ENCODE measurements at regions not wholly inside any gene's neighbourhood (a gene's known extent, or its start where the extent isn't known, plus 50 kb on each side); places are given as distances from the start of the nearest gene placed in this dataset.
A peak's percentile ranks its signal among the peaks of the same experiment; 100 is the strongest.

- peak; percentile 5 for DNase-seq (ENCODE audit: low read depth)
Measured at GRCh38 chr1:213374369-213374768, 323.3 kb downstream of the RPS6KC1 start.

- no peak for DNase-seq (ENCODE audit: low read depth)
Measured at GRCh38 chr1:213375002-213375401, 324.0 kb downstream of the RPS6KC1 start.

- no peak for DNase-seq (ENCODE audit: low read depth)
Measured at GRCh38 chr1:213376862-213377372, 325.9 kb downstream of the RPS6KC1 start.

DNA sequence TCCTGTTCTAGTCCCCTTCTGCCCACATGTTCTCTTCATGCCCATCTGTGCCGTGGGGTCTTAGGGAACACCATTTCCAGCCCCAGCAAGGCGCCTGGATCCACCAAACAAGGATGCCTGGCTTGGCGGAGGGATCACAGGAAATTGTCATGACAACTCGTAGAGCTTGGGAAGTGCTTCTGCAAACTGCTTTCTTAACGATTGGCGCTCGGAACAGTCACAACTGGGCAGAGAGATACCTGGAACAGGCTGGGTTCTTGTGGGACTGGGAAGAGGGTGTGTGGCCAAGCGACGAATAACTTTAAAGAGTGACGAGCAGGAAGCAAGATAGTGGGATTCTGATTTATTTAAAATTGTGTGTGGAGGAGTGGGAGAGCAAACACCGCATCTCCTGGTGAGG, 329.8 kb downstream of the RPS6KC1 start:
- DNase-seq (ENCODE audit: low read depth) = no peak

DNA sequence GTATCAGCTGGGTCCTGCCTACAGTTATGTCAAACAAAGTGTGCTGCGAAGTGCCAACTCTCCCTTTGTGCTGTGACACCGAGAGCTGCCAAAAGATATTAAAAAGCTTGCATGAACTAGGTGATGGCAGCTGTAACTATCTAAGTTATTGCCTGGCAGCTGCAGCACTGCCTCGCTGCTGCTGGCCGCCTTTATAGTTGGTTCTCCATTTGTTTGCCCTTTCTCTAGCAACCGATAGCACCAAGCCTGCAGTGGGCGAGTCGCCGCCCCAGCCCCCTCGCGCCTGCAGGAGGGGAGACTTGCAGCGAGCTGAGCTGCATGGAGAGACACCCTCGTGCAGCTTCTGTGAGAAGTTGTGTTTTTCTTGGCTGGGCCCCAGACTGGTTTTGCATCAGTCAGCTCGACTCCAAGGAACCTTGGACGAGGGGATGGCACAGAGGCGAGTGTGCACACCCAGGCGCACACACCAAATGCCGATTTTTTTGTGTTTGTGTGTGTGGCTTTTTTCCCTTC, 330.6 kb downstream of the RPS6KC1 start:
- DNase-seq (ENCODE audit: low read depth) = no peak

GRCh38 chr1:213383465-213383864, 332.4 kb downstream of the RPS6KC1 start:
- DNase-seq (ENCODE audit: low read depth) = no peak

DNA sequence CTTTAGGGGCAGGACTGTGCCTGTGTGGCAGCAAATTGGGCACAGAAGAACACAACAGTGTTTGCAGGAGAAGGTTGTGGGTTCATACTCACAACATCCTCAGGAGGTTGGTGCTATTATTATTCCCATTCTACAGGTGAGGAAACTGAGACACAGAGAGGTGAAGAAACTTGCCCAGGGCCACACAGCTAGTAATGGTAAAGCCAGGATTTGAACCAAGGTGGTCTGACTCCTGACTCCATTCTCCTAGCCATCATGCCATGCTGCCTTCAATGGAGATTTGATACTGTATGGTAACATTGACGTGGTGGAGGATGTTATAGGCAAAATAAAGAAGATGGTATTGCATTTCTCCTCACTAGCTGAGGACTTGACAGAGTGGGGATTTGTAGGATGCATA, 334.2 kb downstream of the RPS6KC1 start:
- no peak for DNase-seq (ENCODE audit: low read depth)

GRCh38 chr1:213385806-213386324, 334.8 kb downstream of the RPS6KC1 start:
- DNase-seq (ENCODE audit: low read depth) = no peak

DNA sequence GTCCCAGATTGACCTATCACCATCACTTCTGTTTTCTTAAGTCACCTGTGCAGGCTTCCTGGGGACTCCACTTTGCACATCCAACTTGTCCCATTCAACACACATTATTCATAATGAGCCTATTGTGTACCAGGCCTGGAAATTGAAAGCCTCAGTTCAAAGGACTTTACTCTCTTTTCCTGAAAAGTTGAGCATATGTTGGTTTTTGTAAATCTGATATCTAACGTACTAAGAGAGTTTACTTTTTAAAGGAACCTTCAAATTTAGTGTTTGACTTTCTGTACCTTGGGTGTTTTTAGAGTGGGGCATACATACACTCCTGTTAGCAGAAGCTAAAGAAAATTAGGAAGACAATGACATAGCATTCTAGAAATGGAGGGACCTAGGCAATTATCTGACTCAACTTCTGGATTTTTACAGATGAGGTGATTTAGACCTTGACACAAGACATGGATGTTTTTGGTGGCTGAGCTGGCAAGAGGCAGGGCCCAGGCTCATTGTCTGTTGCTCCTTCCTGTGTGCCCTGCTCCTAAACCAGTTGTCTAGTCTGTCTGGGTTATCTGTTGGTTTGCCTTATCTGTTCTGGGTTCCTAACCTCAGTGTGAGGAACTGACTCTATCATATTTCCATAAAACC, 336.5 kb downstream of the RPS6KC1 start:
- DNase-seq (ENCODE audit: low read depth) = no peak

DNA sequence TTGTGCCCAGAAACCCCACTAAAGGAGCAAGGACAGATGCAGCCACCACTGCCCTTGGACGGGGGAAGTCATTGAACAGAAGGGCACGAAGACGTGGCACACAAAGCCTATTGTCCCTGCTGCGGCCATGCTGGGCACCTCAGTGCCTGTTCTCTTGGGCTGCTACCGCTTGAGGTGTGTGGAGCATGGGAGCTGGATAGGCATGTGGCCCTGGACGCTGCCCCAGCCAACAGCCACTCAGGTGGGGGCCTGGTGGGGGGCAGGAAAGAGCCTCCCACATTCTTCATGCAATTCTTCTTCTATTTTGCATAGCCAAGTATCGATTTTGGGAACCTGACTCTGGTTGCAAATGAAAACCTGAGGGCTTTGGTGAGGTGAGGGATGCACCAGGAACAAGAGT, 337.2 kb downstream of the RPS6KC1 start:
- no peak for DNase-seq (ENCODE audit: low read depth)

- DNase-seq (ENCODE audit: low read depth) = no peak
Measured at GRCh38 chr1:213389061-213389581, 338.1 kb downstream of the RPS6KC1 start.

DNA sequence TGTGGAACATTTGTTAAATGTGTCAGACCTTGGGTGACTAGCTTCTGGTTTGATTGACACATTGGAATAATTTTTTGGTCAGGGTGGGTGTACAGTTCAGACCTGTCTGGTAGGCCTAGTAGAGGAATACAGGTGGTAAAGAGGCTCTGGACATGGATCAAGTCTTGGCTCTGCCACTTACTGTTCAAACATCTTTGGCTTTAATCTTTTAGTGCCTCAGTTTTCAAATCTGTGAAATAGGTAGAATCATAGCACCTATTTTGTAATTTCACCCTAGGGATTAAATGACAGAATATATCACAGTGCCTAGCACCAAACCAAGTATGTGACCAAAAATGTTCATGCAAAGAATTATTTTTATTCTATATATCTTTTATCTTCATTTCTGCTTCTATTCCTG, 340.4 kb downstream of the RPS6KC1 start:
- no peak for DNase-seq (ENCODE audit: low read depth)

DNA sequence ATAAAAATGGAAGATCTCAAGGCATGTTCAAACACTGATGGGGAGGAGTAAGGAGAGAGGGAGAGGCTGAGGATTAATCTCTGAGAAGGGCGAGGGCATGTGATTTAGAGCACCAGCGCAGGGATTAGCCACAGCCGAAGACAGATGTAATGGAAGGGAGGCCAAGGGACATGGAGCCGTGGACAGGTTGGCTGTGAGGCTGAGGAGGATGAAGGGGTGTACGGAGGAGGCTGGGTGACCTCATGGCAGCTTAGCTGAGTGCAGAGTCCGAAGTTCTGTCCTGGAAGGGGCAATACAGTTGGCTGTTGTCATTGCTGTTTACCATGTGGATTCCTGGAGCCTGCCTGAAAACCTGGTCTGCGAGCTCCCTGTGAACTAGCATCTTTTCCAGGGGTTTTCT, 342.8 kb downstream of the RPS6KC1 start:
- DNase-seq (ENCODE audit: low read depth) = no peak

DNA sequence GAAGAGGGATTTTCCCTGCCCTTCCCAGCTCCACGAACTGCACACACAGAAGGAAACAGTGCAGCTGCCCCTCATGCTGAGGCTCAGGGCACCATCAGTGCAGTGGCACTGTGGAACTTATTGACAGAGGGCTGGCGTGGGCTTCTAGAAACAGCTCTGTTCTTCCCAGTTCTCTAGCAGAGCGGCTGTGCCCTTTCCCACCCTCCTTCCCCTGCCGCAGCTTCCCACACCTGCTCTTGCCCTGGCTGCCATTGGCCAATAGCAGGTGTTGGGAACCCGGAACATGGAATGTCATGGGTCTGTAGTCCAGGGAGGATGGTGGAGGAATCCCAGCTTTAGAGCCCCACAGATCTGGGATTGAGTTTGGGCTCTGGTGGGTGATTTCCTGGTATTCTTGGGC, 343.8 kb downstream of the RPS6KC1 start:
- DNase-seq (ENCODE audit: low read depth) = no peak

GRCh38 chr1:213397638-213398037, 346.6 kb downstream of the RPS6KC1 start:
- no peak for DNase-seq (ENCODE audit: low read depth)

GRCh38 chr1:213399695-213400094, 348.7 kb downstream of the RPS6KC1 start:
- no peak for DNase-seq (ENCODE audit: low read depth)

- no peak for DNase-seq (ENCODE audit: low read depth)
Measured at GRCh38 chr1:213409208-213409631, 358.2 kb downstream of the RPS6KC1 start.

- DNase-seq (ENCODE audit: low read depth) = no peak
Measured at GRCh38 chr1:213409971-213410370, 358.9 kb downstream of the RPS6KC1 start.

GRCh38 chr1:213414346-213414745, 363.3 kb downstream of the RPS6KC1 start:
- no peak for DNase-seq (ENCODE audit: low read depth)

- no peak for DNase-seq (ENCODE audit: low read depth)
Measured at GRCh38 chr1:213414911-213415310, 363.9 kb downstream of the RPS6KC1 start.

GRCh38 chr1:213415691-213416380, 364.8 kb downstream of the RPS6KC1 start:
- DNase-seq (ENCODE audit: low read depth) = no peak

DNA sequence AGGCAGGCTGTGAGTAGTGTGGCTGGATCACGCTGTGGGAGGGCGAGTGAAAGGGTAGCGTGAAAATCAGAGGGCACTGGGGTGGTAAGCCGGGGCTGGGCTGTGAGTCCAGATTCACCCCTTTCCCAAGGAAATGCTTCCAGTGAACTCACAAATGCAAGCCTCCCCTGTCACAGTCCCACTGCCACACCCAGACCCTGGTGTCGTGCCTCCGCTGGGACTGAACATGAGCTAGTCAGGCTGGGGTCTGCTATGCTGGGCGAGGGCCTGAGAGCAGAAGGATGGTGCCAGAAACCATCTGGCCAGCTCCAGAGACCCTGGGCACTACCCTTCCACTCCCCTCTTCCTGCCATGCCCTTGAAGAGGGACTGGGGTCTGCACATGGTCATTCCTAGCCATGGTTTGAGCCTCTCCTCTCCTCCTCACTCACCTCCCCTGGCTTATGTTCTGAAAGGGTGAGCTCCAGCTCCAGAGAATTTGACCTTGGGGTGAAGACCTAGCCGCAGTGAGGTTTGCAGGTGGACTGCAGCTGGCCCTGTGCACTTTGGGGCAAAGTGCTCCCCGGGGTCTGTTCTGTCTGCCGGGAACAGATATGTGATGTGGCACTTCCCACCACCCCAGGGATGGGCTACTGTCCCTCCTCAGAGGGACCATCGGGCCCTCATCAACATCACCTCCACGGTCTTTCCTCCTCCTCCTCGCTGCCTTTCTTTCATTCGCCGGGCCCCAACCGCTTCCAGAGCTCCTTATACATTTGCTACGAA, 365.6 kb downstream of the RPS6KC1 start:
- no peak for DNase-seq (ENCODE audit: low read depth)

All from GM04503 (cell line).